H9 (cell line): ENCODE measurements at regions not wholly inside any gene's neighbourhood (a gene's known extent, or its start where the extent isn't known, plus 50 kb on each side); places are given as distances from the start of the nearest gene placed in this dataset.

Source experiments
- DNase-seq: peaks from one replicate; pipeline ENCODE4 v3.0.0-alpha.2; 2017
- H2AFZ ChIP-seq: one replicate; pipeline ENCODE4 v1.6.1; 2013; ENCODE audit warnings: mild to moderate bottlenecking, low read length, control low read depth, moderate library complexity
- H2AK5ac ChIP-seq: 2 replicates; pipeline ENCODE4 v1.6.1; 2013; ENCODE audit warnings: low read length, control low read depth, mixed read lengths; ENCODE audit not compliant: insufficient read length
- H2BK120ac ChIP-seq: one replicate; pipeline ENCODE4 v1.6.1; 2013; ENCODE audit warnings: low read depth, mild to moderate bottlenecking, low read length, control low read depth, inconsistent platforms; ENCODE audit not compliant: poor library complexity, severe bottlenecking
- H2BK12ac ChIP-seq: 2 replicates; pipeline ENCODE4 v1.6.1; 2013; ENCODE audit warnings: low read length, control low read depth, mixed read lengths, low read depth; ENCODE audit not compliant: insufficient read length
- H2BK15ac ChIP-seq: 2 replicates; pipeline ENCODE4 v1.6.1; 2013; ENCODE audit warnings: low read depth, low read length, control low read depth
- H2BK20ac ChIP-seq: one replicate; pipeline ENCODE4 v1.6.1; 2013; ENCODE audit warnings: low read depth, mild to moderate bottlenecking, low read length, control low read depth, inconsistent platforms; ENCODE audit not compliant: poor library complexity, severe bottlenecking
- H2BK5ac ChIP-seq: 2 replicates; pipeline ENCODE4 v1.6.1; 2013; ENCODE audit warnings: low read length, control low read depth, mixed read lengths; ENCODE audit not compliant: insufficient read length
- H3K14ac ChIP-seq: 2 replicates; pipeline ENCODE4 v1.6.1; 2013; ENCODE audit warnings: low read length, control low read depth; ENCODE audit not compliant: insufficient read depth
- H3K18ac ChIP-seq: 2 replicates; pipeline ENCODE4 v1.6.1; 2013; ENCODE audit warnings: low read depth, mild to moderate bottlenecking, mixed read lengths, low read length, control low read depth; ENCODE audit not compliant: insufficient read length
- H3K23ac ChIP-seq: 2 replicates; pipeline ENCODE4 v1.6.1; 2013; ENCODE audit warnings: low read length, control low read depth, mixed read lengths, low read depth; ENCODE audit not compliant: insufficient read length
- H3K23me2 ChIP-seq: 2 replicates; pipeline ENCODE4 v1.6.1; 2013; ENCODE audit warnings: low read depth, mild to moderate bottlenecking, mixed read lengths, low read length, control low read depth; ENCODE audit not compliant: insufficient read length, poor library complexity, severe bottlenecking
- H3K27ac ChIP-seq: 2 replicates; pipeline ENCODE4 v1.5.1; 2013; ENCODE audit warnings: low read length, control low read depth, mixed read lengths, low read depth; ENCODE audit not compliant: insufficient read length
- H3K27me3 ChIP-seq: 2 replicates; pipeline ENCODE4 v1.6.1; 2013; ENCODE audit warnings: low read length, control low read depth, inconsistent platforms; ENCODE audit not compliant: insufficient read depth
- H3K4ac ChIP-seq: 2 replicates; pipeline ENCODE4 v1.6.1; 2013; ENCODE audit warnings: low read depth, mild to moderate bottlenecking, control low read depth, inconsistent platforms, low read length, moderate library complexity
- H3K4me1 ChIP-seq: 2 replicates; pipeline ENCODE4 v1.6.1; 2013; ENCODE audit warnings: low read length, control low read depth, inconsistent platforms; ENCODE audit not compliant: insufficient read depth
- H3K4me2 ChIP-seq: 2 replicates; pipeline ENCODE4 v1.6.1; 2013; ENCODE audit warnings: low read length, control low read depth, mixed read lengths; ENCODE audit not compliant: insufficient read length, insufficient read depth
- H3K56ac ChIP-seq: 2 replicates; pipeline ENCODE4 v1.6.1; 2013; ENCODE audit warnings: low read depth, mild to moderate bottlenecking, mixed read lengths, low read length, control low read depth; ENCODE audit not compliant: insufficient read length
- H3K79me1 ChIP-seq: 2 replicates; pipeline ENCODE4 v1.6.1; 2013; ENCODE audit warnings: low read depth, mild to moderate bottlenecking, moderate library complexity, low read length, control low read depth, inconsistent platforms; ENCODE audit not compliant: insufficient read depth, poor library complexity, severe bottlenecking
- H3K79me2 ChIP-seq: 2 replicates; pipeline ENCODE4 v1.6.1; 2013; ENCODE audit warnings: low read length, control low read depth, inconsistent platforms; ENCODE audit not compliant: insufficient read depth
- H3K9ac ChIP-seq: 2 replicates; pipeline ENCODE4 v1.6.1; 2013; ENCODE audit warnings: low read length, control low read depth, mixed read lengths; ENCODE audit not compliant: insufficient read length; ENCODE audit errors: extremely low read depth
- H3K9me3 ChIP-seq: one replicate; pipeline ENCODE4 v1.6.1; 2013; ENCODE audit warnings: low read depth, low read length, inconsistent platforms; ENCODE audit not compliant: control insufficient read depth
- H3T11ph ChIP-seq: one replicate; pipeline ENCODE4 v1.6.1; 2013; ENCODE audit warnings: mild to moderate bottlenecking, low read length, control low read depth, inconsistent platforms
- H4K20me1 ChIP-seq: one replicate; pipeline ENCODE4 v1.6.1; 2013; ENCODE audit not compliant: control insufficient read depth, insufficient read length, insufficient read depth
- H4K5ac ChIP-seq: 2 replicates; pipeline ENCODE4 v1.6.1; 2013; ENCODE audit warnings: low read depth, mild to moderate bottlenecking, mixed read lengths, low read length, control low read depth; ENCODE audit not compliant: insufficient read length
- H4K8ac ChIP-seq: replicated peaks from 2 replicates; pipeline ENCODE4 v1.6.1; 2013; ENCODE audit warnings: low read length, control low read depth, mixed read lengths, low read depth; ENCODE audit not compliant: insufficient read length
- H4K91ac ChIP-seq: 2 replicates; pipeline ENCODE4 v1.6.1; 2013; ENCODE audit warnings: low read depth, mild to moderate bottlenecking, moderate library complexity, mixed read lengths, low read length, control low read depth; ENCODE audit not compliant: insufficient read length
- H3K27ac Mint-ChIP-seq, 3 experiments: 2 replicates in 2 of 3; 3 replicates in 1 of 3; pipeline ENCODE4 v1.8.0; 2020 to 2021; ENCODE audit warnings: mixed read lengths in 3 of 3, mild to moderate bottlenecking in 1 of 3, moderate library complexity in 1 of 3
- H3K27me3 Mint-ChIP-seq: 2 replicates; pipeline ENCODE4 v1.8.0; 2021; ENCODE audit warnings: low read depth, mild to moderate bottlenecking, moderate library complexity, mixed read lengths
- H3K36me3 Mint-ChIP-seq, 3 experiments: 2 replicates in 2 of 3; 3 replicates in 1 of 3; pipeline ENCODE4 v1.8.0; 2020 to 2021; ENCODE audit warnings: low read depth in 3 of 3, mixed read lengths in 3 of 3; ENCODE audit not compliant: insufficient read depth in 1 of 3
- H3K4me1 Mint-ChIP-seq, 2 experiments: 2 replicates each; pipeline ENCODE4 v1.8.0; 2020; ENCODE audit warnings: mixed read lengths in 2 of 2
- H3K4me3 Mint-ChIP-seq, 2 experiments: 2 replicates in 1 of 2; 3 replicates in 1 of 2; pipeline ENCODE4 v1.8.0; 2020 to 2021; ENCODE audit warnings: mild to moderate bottlenecking in 2 of 2, mixed read lengths in 2 of 2, moderate library complexity in 1 of 2
- H3K9me3 Mint-ChIP-seq, 2 experiments: 2 replicates in 1 of 2; 3 replicates in 1 of 2; pipeline ENCODE4 v1.8.0; 2020; ENCODE audit warnings: mild to moderate bottlenecking in 2 of 2, mixed read lengths in 2 of 2, moderate library complexity in 1 of 2
- CTCF ChIP-seq: fragments of 200-600 bp; sonication (generic); conservative IDR thresholded peaks from 3 replicates; pipeline ENCODE4 v1.8.0; 2021; ENCODE audit warnings: antibody characterized with exemption, mild to moderate bottlenecking
- WGBS: extraction: QIAGEN DNeasy Blood & Tissue Kit; methylation state at CpG from one replicate; pipeline ENCODE4 v1.1.7; 2013; ENCODE audit warnings: missing lambda C conversion rate, low lambda C conversion rate, mixed read lengths; ENCODE audit not compliant: insufficient read length; ENCODE audit errors: extremely low coverage; 5-methylcytosine and 5-hydroxymethylcytosine counted together

- H3K9ac ChIP-seq, result no peak overlapping the region
- no peak overlapping the region for H3T11ph ChIP-seq
- H3K4me1 Mint-ChIP-seq, result peaks cover 7% of the 10 kb centered on the region in 2 experiments
- H2BK15ac ChIP-seq, result no peak overlapping the region
- TF ChIP-seq CTCF, result no peak
- H2BK20ac ChIP-seq, result no peak overlapping the region
- H2BK12ac ChIP-seq, result no peak overlapping the region
- H3K23ac ChIP-seq, result no peak overlapping the region
- H4K91ac ChIP-seq, result no peak overlapping the region
- no CpG with 5 or more reads among the region's 3 CpGs for WGBS
- H2AFZ ChIP-seq, result no peak overlapping the region
- peaks cover 2% of the 10 kb centered on the region; the same call in 1 of the 2 replicates for H3K4me1 ChIP-seq
- no peak overlapping the region for H3K4me2 ChIP-seq
- H3K18ac ChIP-seq, result no peak overlapping the region
- no peaks in the 10 kb centered on the region for H3K23me2 ChIP-seq
- peaks cover 0 to 5% (median 0%) of the 10 kb centered on the region in 3 experiments; a peak in 1 of 7 replicates for H3K36me3 Mint-ChIP-seq
- H3K27ac Mint-ChIP-seq, result no peak overlapping the region
- no peak overlapping the region for H3K14ac ChIP-seq
- no peak overlapping the region for H2AK5ac ChIP-seq
- no peak overlapping the region for H3K27ac ChIP-seq
- H4K8ac ChIP-seq, result no peak overlapping the region
- H3K4ac ChIP-seq, result no peak overlapping the region
- no peaks in the 10 kb centered on the region for H3K79me2 ChIP-seq
- H4K5ac ChIP-seq, result no peak overlapping the region
- H2BK120ac ChIP-seq, result no peak overlapping the region
- H3K9me3 Mint-ChIP-seq, result peaks cover 0 to 4% of the 10 kb centered on the region in 2 experiments; a peak in 2 of 5 replicates
- H3K56ac ChIP-seq, result no peak overlapping the region
- H3K27me3 ChIP-seq, result no peaks in the 10 kb centered on the region
- DNase-seq, result no peak
- no peaks in the 10 kb centered on the region for H3K9me3 ChIP-seq
- H3K79me1 ChIP-seq, result no peaks in the 10 kb centered on the region
- H3K4me3 Mint-ChIP-seq, result no peak overlapping the region
- no peaks in the 10 kb centered on the region for H4K20me1 ChIP-seq
- H2BK5ac ChIP-seq, result no peak overlapping the region
- H3K27me3 Mint-ChIP-seq, result no peaks in the 10 kb centered on the region; the same call in 1 of the 2 replicates
These were observed 74.9 kb upstream of the PDHA2 start for GRCh38 chr4:95764961-95765360.
